Osteoblast (primary cell): ENCODE measurements at regions not wholly inside any gene's neighbourhood (a gene's known extent, or its start where the extent isn't known, plus 50 kb on each side); places are given as distances from the start of the nearest gene placed in this dataset.

ENCODE experiments used
- DNase-seq: peaks from one replicate; pipeline ENCODE4 v3.0.0; 2011; ENCODE audit warnings: low spot score, mixed read lengths; ENCODE audit not compliant: insufficient read length; ENCODE audit errors: missing footprints
- H2AFZ ChIP-seq: 2 replicates; pipeline ENCODE4 v1.6.0; 2011; ENCODE audit warnings: mild to moderate bottlenecking, low read length
- H3K27ac ChIP-seq: 2 replicates; pipeline ENCODE4 v1.5.1; 2011; ENCODE audit warnings: mild to moderate bottlenecking, low read depth, low read length, moderate library complexity
- H3K27me3 ChIP-seq: 2 replicates; pipeline ENCODE4 v1.6.0; 2012; ENCODE audit warnings: mild to moderate bottlenecking, control low read depth, inconsistent platforms, low read length, moderate library complexity; ENCODE audit not compliant: insufficient read depth
- H3K36me3 ChIP-seq: 2 replicates; pipeline ENCODE4 v1.5.1; 2011; ENCODE audit warnings: mild to moderate bottlenecking, low read length, control low read depth, moderate library complexity; ENCODE audit not compliant: insufficient read depth
- H3K4me1 ChIP-seq: 2 replicates; pipeline ENCODE4 v1.5.1; 2011; ENCODE audit warnings: mild to moderate bottlenecking, low read length, control low read depth, moderate library complexity; ENCODE audit not compliant: insufficient read depth
- H3K4me2 ChIP-seq: 2 replicates; pipeline ENCODE4 v1.6.0; 2011; ENCODE audit warnings: mild to moderate bottlenecking, low read length; ENCODE audit not compliant: insufficient read depth
- H3K4me3 ChIP-seq: fragments of 200-600 bp; sonication (generic); 3 replicates; pipeline ENCODE4 v1.5.1; 2012; ENCODE audit warnings: mild to moderate bottlenecking, low read length, inconsistent platforms; ENCODE audit not compliant: insufficient read depth
- H3K79me2 ChIP-seq: 2 replicates; pipeline ENCODE4 v1.6.0; 2012; ENCODE audit warnings: mild to moderate bottlenecking, low read length, control low read depth, inconsistent platforms; ENCODE audit not compliant: insufficient read depth
- H3K9me3 ChIP-seq: 2 replicates; pipeline ENCODE4 v1.5.1; 2011; ENCODE audit warnings: low read depth, low read length, control low read depth
- H4K20me1 ChIP-seq: 2 replicates; pipeline ENCODE4 v1.6.0; 2012; ENCODE audit warnings: mild to moderate bottlenecking, low read length, control low read depth; ENCODE audit not compliant: insufficient read depth
- TF ChIP-seq, protein P1 (sequence below): IDR thresholded peaks from 2 replicates; pipeline ENCODE4 v1.5.1; 2011; ENCODE audit warnings: mild to moderate bottlenecking, low read depth, low read length, moderate library complexity; ENCODE audit errors: extremely low read depth

DNA sequence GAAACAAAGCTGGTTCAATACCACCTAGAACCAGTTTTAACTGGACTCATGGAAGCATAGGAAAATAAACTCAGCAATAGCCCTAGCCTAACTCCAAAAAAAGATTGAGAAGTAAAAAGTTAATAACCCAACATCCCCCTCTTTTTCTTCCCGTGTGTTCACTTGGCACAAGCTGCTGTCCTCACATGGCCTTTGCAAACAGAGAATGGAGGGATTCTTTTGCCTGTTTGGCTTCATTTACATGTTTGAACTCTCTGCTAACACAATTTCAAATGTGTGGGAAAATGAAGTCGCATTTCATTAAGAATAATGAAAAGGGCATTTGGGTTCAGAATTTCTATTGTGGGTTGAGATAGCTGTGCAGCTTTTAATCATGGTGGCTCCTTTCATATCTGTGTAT, 589.2 kb upstream of the LRRTM1 start:
- Histone ChIP-seq H3K4me2 (no peak overlapping the region), H3K4me1 (no peaks in the 10 kb centered on the region), H2AFZ (no peak overlapping the region), H3K27ac (no peak overlapping the region), H3K36me3 (no peaks in the 10 kb centered on the region), H3K4me3 (no peak overlapping the region), H3K79me2 (no peaks in the 10 kb centered on the region), H3K27me3 (no peaks in the 10 kb centered on the region), H4K20me1 (no peaks in the 10 kb centered on the region), H3K9me3 (peaks cover 2% of the 10 kb centered on the region)
- TF ChIP-seq, protein P1, sequence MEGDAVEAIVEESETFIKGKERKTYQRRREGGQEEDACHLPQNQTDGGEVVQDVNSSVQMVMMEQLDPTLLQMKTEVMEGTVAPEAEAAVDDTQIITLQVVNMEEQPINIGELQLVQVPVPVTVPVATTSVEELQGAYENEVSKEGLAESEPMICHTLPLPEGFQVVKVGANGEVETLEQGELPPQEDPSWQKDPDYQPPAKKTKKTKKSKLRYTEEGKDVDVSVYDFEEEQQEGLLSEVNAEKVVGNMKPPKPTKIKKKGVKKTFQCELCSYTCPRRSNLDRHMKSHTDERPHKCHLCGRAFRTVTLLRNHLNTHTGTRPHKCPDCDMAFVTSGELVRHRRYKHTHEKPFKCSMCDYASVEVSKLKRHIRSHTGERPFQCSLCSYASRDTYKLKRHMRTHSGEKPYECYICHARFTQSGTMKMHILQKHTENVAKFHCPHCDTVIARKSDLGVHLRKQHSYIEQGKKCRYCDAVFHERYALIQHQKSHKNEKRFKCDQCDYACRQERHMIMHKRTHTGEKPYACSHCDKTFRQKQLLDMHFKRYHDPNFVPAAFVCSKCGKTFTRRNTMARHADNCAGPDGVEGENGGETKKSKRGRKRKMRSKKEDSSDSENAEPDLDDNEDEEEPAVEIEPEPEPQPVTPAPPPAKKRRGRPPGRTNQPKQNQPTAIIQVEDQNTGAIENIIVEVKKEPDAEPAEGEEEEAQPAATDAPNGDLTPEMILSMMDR = no peak
- DNase-seq = no peak

DNA sequence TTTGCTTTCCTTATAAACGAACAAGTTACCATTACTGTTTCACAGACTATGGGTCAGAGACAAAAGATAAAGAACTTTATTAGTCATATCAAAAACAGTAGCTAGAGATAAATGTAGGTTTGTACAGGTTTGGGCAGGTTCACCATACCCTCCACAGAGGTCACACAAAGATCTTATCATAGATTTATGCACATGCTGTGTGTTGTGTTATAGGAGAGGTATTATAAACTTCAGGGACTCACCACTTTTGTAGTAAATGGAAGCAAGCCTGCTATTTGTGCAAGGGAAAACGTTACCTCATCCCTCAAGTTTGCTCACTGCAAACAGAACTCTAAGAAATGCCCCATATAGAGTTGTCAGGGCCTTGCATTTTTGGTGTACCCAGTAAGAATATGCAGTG, 584.5 kb upstream of the LRRTM1 start:
- no peaks in the 10 kb centered on the region for H3K36me3 ChIP-seq
- no peak overlapping the region for H3K4me3 ChIP-seq
- TF ChIP-seq, protein P1 = no peak
- no peak overlapping the region for H2AFZ ChIP-seq
- DNase-seq = no peak
- no peaks in the 10 kb centered on the region for H3K79me2 ChIP-seq
- no peaks in the 10 kb centered on the region for H3K4me1 ChIP-seq
- no peaks in the 10 kb centered on the region for H4K20me1 ChIP-seq
- no peak overlapping the region for H3K4me2 ChIP-seq
- no peaks in the 10 kb centered on the region for H3K27me3 ChIP-seq
- no peak overlapping the region for H3K27ac ChIP-seq
- H3K9me3 ChIP-seq = no peaks in the 10 kb centered on the region

DNA sequence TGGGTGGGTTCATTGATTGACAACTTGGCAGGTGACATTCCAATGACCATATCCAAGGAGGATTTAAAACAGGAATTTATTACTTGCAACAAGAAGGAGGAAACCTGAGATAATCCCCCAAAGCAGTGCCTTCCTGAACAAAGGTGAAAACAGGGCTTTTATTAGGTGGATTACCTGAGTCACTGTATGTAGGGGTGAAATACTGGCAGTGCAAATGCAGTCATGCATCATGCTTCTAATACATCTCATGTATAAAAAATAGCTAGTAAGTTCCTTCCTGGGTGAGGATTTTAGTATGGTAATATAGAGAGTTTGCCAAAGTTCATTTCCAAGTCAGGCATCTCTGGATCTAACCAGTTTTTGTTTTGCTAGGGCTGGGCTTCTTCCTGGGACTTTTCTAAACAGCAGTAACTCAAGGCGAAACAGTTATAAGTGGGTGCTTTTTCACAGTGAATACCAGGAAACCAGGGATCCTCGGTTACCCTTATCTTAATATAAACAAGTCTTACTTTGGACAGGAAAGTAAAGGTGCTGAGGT, 583.4 kb upstream of the LRRTM1 start:
- no peaks in the 10 kb centered on the region for H3K9me3 ChIP-seq
- TF ChIP-seq, protein P1 = no peak
- no peak for DNase-seq
- H3K79me2 ChIP-seq = no peaks in the 10 kb centered on the region
- no peaks in the 10 kb centered on the region for H4K20me1 ChIP-seq
- no peak overlapping the region for H3K4me3 ChIP-seq
- no peaks in the 10 kb centered on the region for H3K27me3 ChIP-seq
- H3K4me1 ChIP-seq = no peaks in the 10 kb centered on the region
- no peak overlapping the region for H2AFZ ChIP-seq
- H3K27ac ChIP-seq = no peak overlapping the region
- H3K4me2 ChIP-seq = no peak overlapping the region
- H3K36me3 ChIP-seq = no peaks in the 10 kb centered on the region

DNA sequence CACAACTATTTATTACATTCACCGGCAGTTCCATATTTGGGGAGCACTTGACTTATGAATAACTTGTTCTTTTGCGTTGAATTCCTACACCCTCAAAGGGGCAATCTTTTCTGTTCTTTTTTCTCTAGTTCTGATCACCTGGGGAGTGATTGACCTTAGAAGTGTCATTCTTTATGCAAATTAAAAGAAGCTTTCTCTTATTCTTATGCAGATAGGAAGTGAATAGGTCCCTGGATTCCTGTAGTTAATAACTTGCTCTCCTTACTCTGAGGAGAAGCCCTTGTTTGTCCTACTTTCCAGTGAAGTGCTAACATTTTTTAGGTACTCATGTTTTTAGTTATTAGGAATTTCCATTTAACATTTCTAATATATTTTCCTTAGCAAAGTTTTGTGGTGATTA, 569.8 kb upstream of the LRRTM1 start:
- Histone ChIP-seq H3K9me3 (no peaks in the 10 kb centered on the region), H3K79me2 (no peaks in the 10 kb centered on the region), H4K20me1 (no peaks in the 10 kb centered on the region), H3K36me3 (no peaks in the 10 kb centered on the region), H3K4me2 (no peak overlapping the region), H3K27me3 (no peaks in the 10 kb centered on the region), H3K27ac (no peak overlapping the region), H3K4me1 (no peaks in the 10 kb centered on the region), H2AFZ (no peak overlapping the region), H3K4me3 (no peak overlapping the region)
- TF ChIP-seq, protein P1 = no peak
- DNase-seq = no peak
